Activated CD4-positive, alpha-beta T cell treated with anti-CD3 and anti-CD28 coated beads, Interleukin-2, amount 10 ng/mL, durations not matched to agents 7 days and 5 days (primary cell): ENCODE measurements at regions not wholly inside any gene's neighbourhood (a gene's known extent, or its start where the extent isn't known, plus 50 kb on each side); places are given as distances from the start of the nearest gene placed in this dataset.

Source experiments
- CTCF ChIA-PET: fragments of 350-600 bp; sonication (Branson Sonifier 250); formaldehyde crosslinking; loops from one replicate; lab custom pipeline; 2021; ENCODE audit warnings: antibody characterized with exemption; lab: Charles Lee
- POLR2A ChIA-PET: fragments of 350-600 bp; sonication (Branson Sonifier 250); formaldehyde crosslinking; loops from one replicate; lab custom pipeline; 2021; ENCODE audit warnings: antibody characterized with exemption; lab: Charles Lee
- DNase-seq: peaks from one replicate; pipeline ENCODE4 v3.0.0-alpha.2; 2020
- H3K27ac Mint-ChIP-seq: one replicate; pipeline ENCODE4 v1.8.0; 2021; ENCODE audit warnings: mild to moderate bottlenecking, moderate library complexity, mixed read lengths
- H3K27me3 Mint-ChIP-seq: one replicate; pipeline ENCODE4 v1.8.0; 2021; ENCODE audit warnings: mixed read lengths
- H3K36me3 Mint-ChIP-seq: one replicate; pipeline ENCODE4 v1.8.0; 2021; ENCODE audit warnings: low read depth, mixed read lengths
- H3K4me1 Mint-ChIP-seq: one replicate; pipeline ENCODE4 v1.8.0; 2021; ENCODE audit warnings: mixed read lengths
- H3K4me3 Mint-ChIP-seq: one replicate; pipeline ENCODE4 v1.8.0; 2021; ENCODE audit warnings: mild to moderate bottlenecking, moderate library complexity, mixed read lengths
- H3K9me3 Mint-ChIP-seq: one replicate; pipeline ENCODE4 v1.8.0; 2021; ENCODE audit warnings: mixed read lengths

GRCh38 chr16:17666293-17666692 is 195.5 kb upstream of the XYLT1 start:
- no peaks in the 10 kb centered on the region for H3K27me3 Mint-ChIP-seq
- H3K4me1 Mint-ChIP-seq = no peaks in the 10 kb centered on the region
- no peak overlapping the region for H3K27ac Mint-ChIP-seq
- no peaks in the 10 kb centered on the region for H3K9me3 Mint-ChIP-seq
- no peak overlapping the region for H3K4me3 Mint-ChIP-seq
- H3K36me3 Mint-ChIP-seq = no peaks in the 10 kb centered on the region
- no peak for DNase-seq
- CTCF ChIA-PET = no interaction called here
- POLR2A ChIA-PET = no interaction called here

- H3K27ac Mint-ChIP-seq = no peak overlapping the region
- CTCF ChIA-PET = no interaction called here
- H3K36me3 Mint-ChIP-seq = no peaks in the 10 kb centered on the region
Observed at GRCh38 chr16:17658881-17659280, 188.1 kb upstream of the XYLT1 start.

GRCh38 chr16:17657045-17657444 is 186.3 kb upstream of the XYLT1 start:
- DNase-seq = no peak
- H3K36me3 Mint-ChIP-seq = no peaks in the 10 kb centered on the region
- CTCF ChIA-PET = no interaction called here
- H3K4me3 Mint-ChIP-seq = no peak overlapping the region
- POLR2A ChIA-PET = no interaction called here
- H3K9me3 Mint-ChIP-seq = no peaks in the 10 kb centered on the region
- no peaks in the 10 kb centered on the region for H3K4me1 Mint-ChIP-seq
- no peak overlapping the region for H3K27ac Mint-ChIP-seq
- H3K27me3 Mint-ChIP-seq = peaks cover 9% of the 10 kb centered on the region

More at GRCh38 chr16:17658881-17659280, 188.1 kb upstream of the XYLT1 start:
- Mint-ChIP-seq H3K9me3 (no peaks in the 10 kb centered on the region), H3K4me1 (no peaks in the 10 kb centered on the region), H3K4me3 (no peak overlapping the region), H3K27me3 (peaks cover 9% of the 10 kb centered on the region)
- POLR2A ChIA-PET = no interaction called here
- no peak for DNase-seq

GRCh38 chr16:17654571-17654970 is 183.8 kb upstream of the XYLT1 start:
- Mint-ChIP-seq H3K36me3 (no peaks in the 10 kb centered on the region), H3K27me3 (peaks cover 9% of the 10 kb centered on the region), H3K9me3 (no peaks in the 10 kb centered on the region), H3K4me3 (no peak overlapping the region), H3K4me1 (no peaks in the 10 kb centered on the region), H3K27ac (no peak overlapping the region)
- POLR2A ChIA-PET = no interaction called here
- no peak for DNase-seq
- CTCF ChIA-PET = no interaction called here

- Mint-ChIP-seq H3K27ac (no peak overlapping the region), H3K27me3 (peaks cover 9% of the 10 kb centered on the region), H3K4me3 (no peak overlapping the region), H3K4me1 (no peaks in the 10 kb centered on the region), H3K9me3 (no peaks in the 10 kb centered on the region), H3K36me3 (no peaks in the 10 kb centered on the region)
- CTCF ChIA-PET = no interaction called here
- POLR2A ChIA-PET = no interaction called here
- DNase-seq = no peak
Observed at GRCh38 chr16:17654142-17654541, 183.4 kb upstream of the XYLT1 start.

GRCh38 chr16:17647879-17648872 is 177.4 kb upstream of the XYLT1 start:
- POLR2A ChIA-PET = no interaction called here
- H3K4me3 Mint-ChIP-seq = no peak overlapping the region
- CTCF ChIA-PET = interaction anchor here (0.6 kb wide), 2 partner anchors 40 to 103 kb away, joined by 3 read pairs; no protein-coding TSS in a partner anchor
- H3K27ac Mint-ChIP-seq = no peak overlapping the region
- no peaks in the 10 kb centered on the region for H3K36me3 Mint-ChIP-seq
- H3K4me1 Mint-ChIP-seq = no peaks in the 10 kb centered on the region
- no peak for DNase-seq
- no peaks in the 10 kb centered on the region for H3K9me3 Mint-ChIP-seq
- no peaks in the 10 kb centered on the region for H3K27me3 Mint-ChIP-seq

GRCh38 chr16:17643935-17644334 is 173.2 kb upstream of the XYLT1 start:
- H3K4me3 Mint-ChIP-seq = no peak overlapping the region
- ChIA-PET CTCF (no interaction called here), POLR2A (no interaction called here)
- H3K9me3 Mint-ChIP-seq = no peaks in the 10 kb centered on the region
- H3K27ac Mint-ChIP-seq = no peak overlapping the region
- H3K36me3 Mint-ChIP-seq = no peaks in the 10 kb centered on the region
- no peaks in the 10 kb centered on the region for H3K4me1 Mint-ChIP-seq
- H3K27me3 Mint-ChIP-seq = peaks cover 2% of the 10 kb centered on the region
- no peak for DNase-seq

GRCh38 chr16:17641990-17642389 is 171.2 kb upstream of the XYLT1 start:
- DNase-seq = no peak
- H3K9me3 Mint-ChIP-seq = no peaks in the 10 kb centered on the region
- no peaks in the 10 kb centered on the region for H3K36me3 Mint-ChIP-seq
- H3K27me3 Mint-ChIP-seq = peaks cover 4% of the 10 kb centered on the region
- no peak overlapping the region for H3K4me3 Mint-ChIP-seq
- CTCF ChIA-PET = no interaction called here
- H3K27ac Mint-ChIP-seq = no peak overlapping the region
- no peaks in the 10 kb centered on the region for H3K4me1 Mint-ChIP-seq
- POLR2A ChIA-PET = no interaction called here

GRCh38 chr16:17638134-17638533 is 167.4 kb upstream of the XYLT1 start:
- no peak for DNase-seq
- H3K27ac Mint-ChIP-seq = no peak overlapping the region

GRCh38 chr16:17635183-17635582 is 164.4 kb upstream of the XYLT1 start:
- peaks cover 4% of the 10 kb centered on the region for H3K27me3 Mint-ChIP-seq
- H3K4me1 Mint-ChIP-seq = no peaks in the 10 kb centered on the region
- no peak overlapping the region for H3K27ac Mint-ChIP-seq
- H3K4me3 Mint-ChIP-seq = no peak overlapping the region
- CTCF ChIA-PET = interaction anchor here (0.6 kb wide), 1 partner anchor 303 kb away, joined by 3 read pairs; no protein-coding TSS in a partner anchor
- DNase-seq = no peak
- H3K36me3 Mint-ChIP-seq = no peaks in the 10 kb centered on the region
- H3K9me3 Mint-ChIP-seq = peaks cover 2% of the 10 kb centered on the region
- POLR2A ChIA-PET = no interaction called here

More at GRCh38 chr16:17638134-17638533, 167.4 kb upstream of the XYLT1 start:
- H3K4me1 Mint-ChIP-seq = no peaks in the 10 kb centered on the region
- no peaks in the 10 kb centered on the region for H3K9me3 Mint-ChIP-seq
- H3K4me3 Mint-ChIP-seq = no peak overlapping the region
- H3K27me3 Mint-ChIP-seq = peaks cover 4% of the 10 kb centered on the region
- no peaks in the 10 kb centered on the region for H3K36me3 Mint-ChIP-seq
- ChIA-PET POLR2A (no interaction called here), CTCF (interaction anchor here (0.5 to 0.6 kb wide), 2 partner anchors 25 to 487 kb away, joined by 4 read pairs; no protein-coding TSS in a partner anchor)

- CTCF ChIA-PET = interaction anchor here (1.1 kb wide), 1 partner anchor 53 kb away, joined by 4 read pairs; no protein-coding TSS in a partner anchor
- no peak for DNase-seq
- H3K27ac Mint-ChIP-seq = no peak overlapping the region
- peaks cover 4% of the 10 kb centered on the region for H3K27me3 Mint-ChIP-seq
- H3K4me1 Mint-ChIP-seq = no peaks in the 10 kb centered on the region
- POLR2A ChIA-PET = no interaction called here
- no peak overlapping the region for H3K4me3 Mint-ChIP-seq
- no peaks in the 10 kb centered on the region for H3K36me3 Mint-ChIP-seq
- peaks cover 2% of the 10 kb centered on the region for H3K9me3 Mint-ChIP-seq
Observed at GRCh38 chr16:17633181-17633951, 162.6 kb upstream of the XYLT1 start.

- CTCF ChIA-PET = no interaction called here
Observed at GRCh38 chr16:17632667-17633066, 161.9 kb upstream of the XYLT1 start.

GRCh38 chr16:17629936-17630335 is 159.2 kb upstream of the XYLT1 start:
- ChIA-PET POLR2A (no interaction called here), CTCF (no interaction called here)
- H3K9me3 Mint-ChIP-seq = peaks cover 10% of the 10 kb centered on the region
- no peaks in the 10 kb centered on the region for H3K36me3 Mint-ChIP-seq
- peaks cover 2% of the 10 kb centered on the region for H3K27me3 Mint-ChIP-seq
- no peak overlapping the region for H3K4me3 Mint-ChIP-seq
- H3K4me1 Mint-ChIP-seq = no peaks in the 10 kb centered on the region
- H3K27ac Mint-ChIP-seq = no peak overlapping the region
- no peak for DNase-seq

More at GRCh38 chr16:17632667-17633066, 161.9 kb upstream of the XYLT1 start:
- H3K36me3 Mint-ChIP-seq = no peaks in the 10 kb centered on the region
- H3K4me1 Mint-ChIP-seq = no peaks in the 10 kb centered on the region
- peaks cover 2% of the 10 kb centered on the region for H3K9me3 Mint-ChIP-seq
- POLR2A ChIA-PET = no interaction called here
- H3K27ac Mint-ChIP-seq = no peak overlapping the region
- H3K4me3 Mint-ChIP-seq = no peak overlapping the region
- peaks cover 3% of the 10 kb centered on the region for H3K27me3 Mint-ChIP-seq
- DNase-seq = no peak
